Stimulated activated CD4-positive, alpha-beta T cell treated with anti-CD3 and anti-CD28 coated beads, Interleukin-12 subunit alpha, Interleukin-12 subunit beta, amount 100 ng/mL, for 48 hours (primary cell): ENCODE measurements at regions not wholly inside any gene's neighbourhood (a gene's known extent, or its start where the extent isn't known, plus 50 kb on each side); places are given as distances from the start of the nearest gene placed in this dataset.
A peak's percentile ranks its signal among the peaks of the same experiment; 100 is the strongest.

Experiments
- DNase-seq, 3 donors: peaks; one replicate each; pipeline ENCODE4 v3.0.0-alpha.2; 2020; ENCODE audit warnings: low read depth in 2 of 3, low spot score in 1 of 3

DNA sequence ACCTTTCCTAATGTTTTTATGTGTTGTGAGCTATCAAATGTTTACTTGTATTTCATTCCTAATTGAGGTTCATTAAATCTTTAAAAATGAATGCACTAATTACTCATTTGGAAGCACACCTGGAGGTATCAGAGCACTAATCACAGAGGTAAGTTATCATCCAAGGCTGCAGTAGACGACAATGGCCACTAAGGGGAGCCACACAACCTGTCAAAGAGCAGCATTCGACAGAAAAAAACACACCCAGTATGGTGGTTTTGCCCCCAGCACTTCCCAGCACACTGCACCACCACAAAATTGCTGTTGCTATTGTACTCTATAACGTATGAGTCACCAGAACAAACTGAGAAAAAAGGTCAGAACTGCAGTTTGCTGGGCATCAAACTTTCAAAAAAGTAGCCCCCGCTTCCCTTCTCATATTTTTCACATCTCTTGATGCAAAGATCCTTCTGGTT, 205.9 kb upstream of the IGF1R start:
- peak in 2 of 3 donors; percentile 35 to 46 for DNase-seq

- no peak for DNase-seq
These were observed 205.4 kb upstream of the IGF1R start for GRCh38 chr15:98442901-98443300.

DNA sequence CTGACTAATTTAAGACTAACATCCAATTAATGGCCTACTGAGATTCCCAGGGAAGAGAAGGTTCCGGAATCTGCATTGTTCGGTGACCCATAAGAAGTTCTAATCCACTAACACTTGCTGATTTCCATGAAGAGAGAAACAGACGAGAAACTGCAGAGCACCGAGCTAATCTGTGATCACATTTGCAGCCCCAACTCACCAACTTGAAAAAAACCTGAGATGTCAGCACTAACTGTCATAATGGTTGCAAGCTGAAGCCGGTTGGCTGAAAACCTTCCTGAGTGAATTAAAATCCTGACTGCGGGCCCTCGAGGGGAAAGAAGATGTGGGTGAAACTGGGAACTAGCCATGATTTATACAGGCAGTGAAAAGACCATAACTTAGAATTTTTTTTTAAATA, 204.8 kb upstream of the IGF1R start:
- no peak for DNase-seq

- no peak for DNase-seq
These were observed 204.2 kb upstream of the IGF1R start for GRCh38 chr15:98444138-98444537.

- no peak for DNase-seq
These were observed 203.0 kb upstream of the IGF1R start for GRCh38 chr15:98445315-98445714.

- no peak for DNase-seq
These were observed 202.3 kb upstream of the IGF1R start for GRCh38 chr15:98446083-98446482.

DNA sequence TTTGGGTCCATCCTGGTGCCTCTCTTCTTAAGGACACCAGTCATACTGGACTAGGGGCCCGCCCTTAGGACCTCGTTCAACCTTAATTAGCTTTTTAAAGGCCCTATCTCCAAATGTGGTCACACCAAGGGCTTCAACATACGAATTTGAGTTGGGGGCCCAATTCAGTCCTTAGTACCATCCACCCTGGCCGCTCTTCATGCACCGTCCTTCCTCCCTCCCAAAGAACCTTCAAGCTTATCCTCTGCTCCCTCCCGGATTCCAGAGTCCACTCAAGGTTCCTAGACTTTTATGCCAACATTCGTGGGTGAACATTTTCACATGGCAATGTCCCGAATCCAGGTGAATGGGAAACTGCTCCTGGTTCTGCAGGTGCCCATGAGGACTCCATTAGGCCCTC, 201.3 kb upstream of the IGF1R start:
- DNase-seq: no peak

GRCh38 chr15:98451236-98451635, 197.1 kb upstream of the IGF1R start:
- no peak for DNase-seq

- no peak for DNase-seq
These were observed 196.1 kb upstream of the IGF1R start for GRCh38 chr15:98452238-98452637.

GRCh38 chr15:98455904-98456303, 192.4 kb upstream of the IGF1R start:
- no peak for DNase-seq

DNA sequence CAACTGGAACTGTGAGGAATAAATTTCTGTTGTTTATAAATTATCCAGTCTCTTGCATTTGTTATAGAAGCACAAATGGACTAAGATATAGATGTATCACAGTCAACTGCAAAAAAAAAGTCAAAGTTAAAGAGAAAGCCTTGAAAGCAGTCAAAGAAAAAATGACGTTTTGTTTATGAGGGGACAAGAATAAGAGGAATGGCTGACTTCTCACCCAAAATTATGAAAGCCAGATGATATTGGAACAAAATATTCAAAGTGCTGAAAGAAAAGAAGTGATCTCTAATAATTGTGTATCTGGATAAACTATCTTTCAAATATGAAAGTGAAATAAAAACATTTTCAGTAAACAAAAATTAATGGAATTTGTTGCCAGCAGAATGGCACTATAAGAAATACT, 171.8 kb upstream of the IGF1R start:
- no peak for DNase-seq

- no peak for DNase-seq
These were observed 167.5 kb upstream of the IGF1R start for GRCh38 chr15:98480844-98481243.

GRCh38 chr15:98483575-98484130, 164.7 kb upstream of the IGF1R start:
- DNase-seq: no peak

DNA sequence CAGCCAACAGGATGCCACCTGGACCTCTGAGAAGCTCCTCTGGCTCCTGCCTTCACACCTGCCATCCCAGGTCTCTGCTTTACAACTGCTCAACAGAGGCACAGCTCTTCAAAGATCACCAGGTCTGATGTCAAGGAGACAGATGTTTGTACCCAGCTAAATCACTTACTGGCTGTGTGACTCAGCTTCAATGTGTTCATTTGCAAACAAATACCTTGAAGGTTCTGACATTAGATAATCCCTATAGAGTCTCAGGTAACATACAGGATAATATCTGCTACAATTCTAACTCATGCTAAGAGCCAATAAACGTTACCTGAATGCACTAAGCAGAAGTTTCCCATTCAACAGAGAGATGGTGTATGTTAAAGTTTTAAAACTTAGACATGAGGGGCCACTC, 163.4 kb upstream of the IGF1R start:
- no peak for DNase-seq

- DNase-seq: no peak
These were observed 162.9 kb upstream of the IGF1R start for GRCh38 chr15:98485451-98485850.

GRCh38 chr15:98493966-98494511, 154.3 kb upstream of the IGF1R start:
- no peak for DNase-seq

DNA sequence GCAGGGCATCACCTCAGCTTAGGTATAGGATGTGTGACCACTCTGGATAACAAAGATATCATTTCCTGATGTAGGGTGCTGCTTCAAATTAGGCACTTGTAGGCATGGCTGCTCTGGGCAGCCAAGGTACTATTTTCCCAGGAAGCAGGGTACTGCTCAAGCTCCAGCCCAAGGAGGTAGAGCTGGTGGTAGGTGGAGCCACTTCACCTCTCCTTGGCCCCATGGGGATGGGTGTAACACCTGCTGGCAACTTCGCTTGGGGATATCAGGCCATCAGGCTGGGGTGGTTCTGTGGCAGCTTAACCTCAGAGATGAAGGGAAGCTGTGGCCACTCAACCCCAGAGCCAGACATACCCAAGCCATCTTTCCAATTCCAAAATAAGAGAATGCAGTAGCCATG, 147.1 kb upstream of the IGF1R start:
- DNase-seq: no peak

GRCh38 chr15:98501632-98502031, 146.7 kb upstream of the IGF1R start:
- DNase-seq: no peak

GRCh38 chr15:98503970-98504369, 144.4 kb upstream of the IGF1R start:
- DNase-seq: no peak

DNA sequence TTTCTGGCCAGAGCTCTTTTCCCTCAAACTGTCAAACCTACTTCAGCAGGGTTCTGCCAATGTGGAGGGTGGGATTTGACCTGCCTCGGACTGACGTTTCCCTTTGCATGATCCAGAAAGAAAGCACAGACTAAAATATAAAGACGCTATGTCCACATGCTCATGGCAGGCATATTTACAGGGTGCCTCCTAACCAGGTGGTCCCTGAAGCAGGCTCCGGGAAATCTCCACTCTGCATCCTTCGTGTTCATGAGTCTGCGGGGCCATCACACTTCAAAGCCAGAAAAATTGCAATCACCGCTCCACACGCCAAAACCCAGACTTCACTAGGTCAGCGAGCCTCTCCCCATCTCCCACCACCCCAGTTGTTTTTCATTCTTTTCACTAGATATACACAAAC, 143.3 kb upstream of the IGF1R start:
- DNase-seq: no peak

DNA sequence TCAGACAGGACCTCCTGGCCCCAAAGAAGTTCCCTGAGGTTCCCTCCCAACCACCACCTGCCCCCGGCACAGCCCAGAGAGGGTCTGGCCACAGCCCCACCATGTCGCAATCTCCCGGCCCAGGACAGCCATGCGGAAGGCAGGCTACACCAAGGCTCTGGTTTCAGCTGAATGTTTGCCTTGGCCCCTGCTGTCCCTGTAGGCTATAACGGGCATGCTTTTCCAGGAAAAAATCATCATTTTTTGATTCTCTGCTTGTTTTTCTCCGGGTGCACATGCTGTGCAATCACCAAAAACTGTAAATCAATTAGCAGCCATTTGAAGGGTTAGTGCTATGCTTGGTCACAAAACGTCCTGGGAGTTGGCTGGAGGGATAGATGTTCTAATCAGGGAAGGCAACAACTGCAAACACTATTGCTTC, 142.7 kb upstream of the IGF1R start:
- DNase-seq: no peak

- no peak for DNase-seq
These were observed 142.2 kb upstream of the IGF1R start for GRCh38 chr15:98506172-98506571.

GRCh38 chr15:98506711-98507110, 141.6 kb upstream of the IGF1R start:
- no peak for DNase-seq
